NOMO-1 treated with DMSO at 0.1 percent for 48 hours (cell line): ENCODE measurements at regions not wholly inside any gene's neighbourhood (a gene's known extent, or its start where the extent isn't known, plus 50 kb on each side); places are given as distances from the start of the nearest gene placed in this dataset.

Source experiments
- DNase-seq: peaks from one replicate; lab custom pipeline; 2025; ENCODE audit not compliant: unreplicated experiment; lab: John Stamatoyannopoulos, UW

DNA sequence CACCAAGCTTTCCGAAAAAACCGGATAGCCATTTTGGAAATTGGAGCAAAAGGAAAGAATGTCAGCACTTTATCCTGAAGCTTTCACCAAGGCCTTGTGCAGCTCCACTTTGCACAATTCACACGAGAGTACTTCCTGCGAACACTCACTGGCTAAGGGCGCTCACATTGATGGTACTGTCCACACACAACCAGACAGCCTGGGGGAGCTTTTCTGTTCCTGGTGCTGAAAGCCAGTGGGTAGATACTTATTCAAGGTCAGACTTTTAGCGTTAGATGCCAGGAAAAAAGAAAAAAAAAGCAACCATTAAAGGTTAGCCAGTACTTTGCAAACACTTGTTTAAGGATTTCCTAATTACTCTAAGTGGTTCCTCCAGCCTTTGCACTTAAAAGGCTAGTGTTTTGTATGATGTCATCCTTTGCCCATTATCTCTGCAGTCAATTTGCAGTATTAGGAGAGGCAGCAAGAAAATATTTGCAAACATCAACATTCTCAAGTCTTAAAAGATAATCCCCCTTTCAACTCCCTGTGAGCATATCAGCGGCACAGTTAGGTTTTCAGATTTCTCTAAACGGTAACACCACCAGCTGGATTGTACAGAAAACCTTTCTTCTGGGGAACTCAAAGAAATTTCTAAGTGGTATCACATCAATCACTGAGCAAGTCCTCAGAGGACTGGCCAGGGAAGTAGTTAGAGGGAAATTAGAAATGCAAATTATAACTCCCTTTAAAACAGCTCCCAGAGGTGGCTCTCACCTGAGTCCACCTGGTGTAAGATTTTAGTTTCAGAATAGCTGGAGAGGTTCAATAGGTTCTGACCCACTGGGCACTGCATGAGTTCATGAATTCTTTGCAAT lies 243.4 kb upstream of the IRX5 start:
- DNase-seq, result no peak

- DNase-seq, result no peak
These were observed 245.0 kb upstream of the IRX5 start for GRCh38 chr16:54685682-54686081.

DNA sequence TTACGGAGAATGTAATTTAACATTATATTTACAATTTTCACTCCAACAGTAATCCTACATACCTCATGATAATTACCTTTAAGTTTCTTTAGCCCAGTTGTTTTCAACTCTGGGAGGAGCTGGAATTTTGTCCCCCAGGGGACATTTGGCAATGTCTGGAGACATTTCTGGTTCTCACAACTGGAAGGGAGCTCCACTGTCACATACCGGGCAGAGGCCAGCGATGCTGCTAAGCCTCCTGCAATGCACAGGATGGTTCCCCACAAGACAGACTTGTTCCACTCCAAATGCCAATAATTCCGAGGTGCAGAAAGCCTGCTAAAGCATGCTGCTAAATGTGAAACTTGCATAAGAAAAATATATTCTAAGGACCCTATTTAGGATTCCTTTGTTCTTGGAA lies 251.1 kb upstream of the IRX5 start:
- DNase-seq, result no peak

DNA sequence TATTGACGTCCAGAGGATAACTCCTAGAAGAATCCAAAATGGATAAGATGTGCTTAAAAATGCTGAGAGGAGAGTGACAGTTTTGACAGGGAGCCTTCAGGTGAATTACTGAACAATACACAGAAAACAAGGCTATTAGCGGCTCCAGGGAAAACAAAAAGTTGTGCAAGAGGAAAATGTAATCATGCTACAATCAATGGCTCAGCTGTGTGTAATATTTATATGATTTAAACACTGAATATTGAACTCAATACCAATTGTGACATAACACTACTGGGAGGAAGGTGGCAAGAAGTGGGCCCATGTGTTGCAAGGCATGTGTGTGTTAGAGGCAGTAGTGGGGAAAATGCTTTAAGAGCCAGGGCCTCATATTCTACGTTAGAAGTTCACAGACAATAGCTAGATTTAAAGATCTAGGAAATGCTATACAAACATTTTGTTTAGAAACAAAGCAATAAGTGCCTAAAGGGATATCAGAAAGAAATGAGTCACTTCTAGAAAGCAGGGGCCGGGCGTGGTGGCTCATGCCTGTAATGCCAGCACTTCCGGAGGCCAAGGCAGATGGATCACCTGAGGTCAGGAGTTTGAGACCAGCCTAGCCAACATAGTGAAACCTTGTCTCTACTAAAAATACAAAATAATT lies 253.2 kb upstream of the IRX5 start:
- no peak for DNase-seq

DNA sequence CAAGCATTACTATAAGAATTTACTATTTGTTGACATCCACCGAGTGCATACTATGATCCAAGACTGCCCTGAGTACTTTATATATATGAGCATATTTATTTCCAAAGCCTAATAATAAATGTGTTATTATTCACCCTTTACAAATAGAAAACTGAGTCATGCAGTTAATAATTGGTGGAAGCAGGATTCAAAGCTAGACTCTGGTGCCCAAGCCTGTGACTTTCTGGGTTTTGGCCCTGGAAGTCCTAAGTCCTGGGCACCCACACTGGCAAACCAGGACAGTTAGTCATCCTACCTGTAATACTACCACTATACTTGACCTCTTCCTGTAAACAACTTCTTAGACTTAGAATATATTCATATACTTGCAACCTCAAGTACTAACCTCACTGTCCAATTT lies 257.4 kb upstream of the IRX5 start:
- no peak for DNase-seq

DNA sequence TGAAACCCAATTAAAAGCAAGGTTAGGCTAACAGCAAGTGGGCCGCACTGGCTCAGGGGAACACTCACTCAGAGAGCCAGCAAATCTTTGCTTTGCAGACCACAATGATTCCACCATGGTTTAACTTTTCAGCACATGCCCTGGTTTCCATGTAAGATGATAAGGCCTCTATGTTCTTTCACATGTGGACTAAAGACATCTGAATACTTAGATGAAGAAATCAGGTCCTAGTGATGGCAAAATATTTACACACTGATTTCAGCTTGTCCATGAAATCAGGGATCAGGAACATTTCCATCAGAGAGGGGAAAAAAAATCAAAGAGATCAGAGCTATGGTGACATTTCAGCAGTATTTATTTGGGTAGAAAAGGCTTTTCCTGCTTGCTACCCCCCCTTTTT lies 258.2 kb upstream of the IRX5 start:
- DNase-seq, result no peak

- DNase-seq, result no peak
These were observed 273.0 kb upstream of the IRX5 start for GRCh38 chr16:54657709-54658102.

GRCh38 chr16:54657058-54657708 lies 273.5 kb upstream of the IRX5 start:
- DNase-seq, result no peak

DNA sequence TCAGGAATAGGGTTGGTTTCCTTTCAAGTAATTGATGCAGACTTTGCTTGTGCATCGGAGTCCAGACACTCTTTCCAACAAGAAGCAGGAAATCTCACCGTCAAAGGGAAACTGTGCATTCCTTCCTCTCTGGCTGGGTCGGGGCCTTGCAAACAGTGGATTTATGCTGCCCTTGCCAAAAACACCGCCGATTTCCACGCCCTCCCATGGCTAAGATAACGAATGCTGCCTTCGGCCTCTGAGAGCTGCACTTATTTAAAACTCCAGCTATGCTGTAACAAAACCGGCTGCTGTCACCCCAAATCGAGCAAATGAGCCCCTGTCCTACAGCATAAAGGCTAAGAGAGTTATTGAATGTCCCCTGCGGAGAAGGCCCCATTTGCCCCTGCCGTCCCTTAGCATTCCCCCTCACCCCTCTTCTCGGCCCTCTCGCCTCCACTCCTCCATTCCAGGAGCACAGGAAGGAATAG lies 275.5 kb upstream of the IRX5 start:
- peak; percentile 41 for DNase-seq

- DNase-seq, result peak; percentile 33
These were observed 276.2 kb upstream of the IRX5 start for GRCh38 chr16:54654429-54654828.

- DNase-seq, result peak; percentile 89
These were observed 278.4 kb upstream of the IRX5 start for GRCh38 chr16:54652201-54652770.

DNA sequence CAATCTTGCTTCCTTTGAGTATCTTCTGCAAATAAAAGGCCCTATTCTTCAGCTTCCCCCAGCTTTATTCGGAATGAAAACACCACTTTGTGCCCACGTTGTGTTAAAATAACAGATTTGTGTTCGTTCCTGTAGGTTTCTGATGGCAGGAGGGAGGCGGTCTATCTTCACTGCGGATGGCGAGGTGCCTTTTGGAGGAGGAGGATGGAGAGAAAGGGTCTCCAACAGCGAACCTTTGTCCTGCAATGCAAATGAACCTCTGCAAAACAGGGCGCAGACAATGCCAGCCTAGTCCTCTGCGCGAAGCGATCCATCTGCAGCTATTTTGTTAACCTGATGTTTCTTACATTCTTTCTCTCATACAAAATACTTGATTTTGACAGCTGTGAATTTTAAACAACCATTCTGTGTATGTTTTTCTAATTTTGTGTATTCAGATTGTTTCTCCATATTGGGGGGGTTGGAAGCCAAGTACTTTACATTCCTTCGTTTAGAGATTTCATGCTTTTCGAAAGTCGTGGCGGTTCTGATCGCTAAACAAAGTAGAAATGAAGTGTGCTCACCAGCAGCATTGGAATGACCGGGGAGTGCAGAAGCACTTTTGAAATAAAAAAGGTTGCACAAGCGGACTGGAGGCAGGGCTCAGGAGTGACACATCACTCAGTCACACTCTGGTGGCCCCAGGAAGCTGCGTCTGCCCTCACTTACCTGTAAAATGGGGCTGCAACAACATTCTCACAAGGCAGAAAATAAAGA lies 279.0 kb upstream of the IRX5 start:
- peak; percentile 82 for DNase-seq

DNA sequence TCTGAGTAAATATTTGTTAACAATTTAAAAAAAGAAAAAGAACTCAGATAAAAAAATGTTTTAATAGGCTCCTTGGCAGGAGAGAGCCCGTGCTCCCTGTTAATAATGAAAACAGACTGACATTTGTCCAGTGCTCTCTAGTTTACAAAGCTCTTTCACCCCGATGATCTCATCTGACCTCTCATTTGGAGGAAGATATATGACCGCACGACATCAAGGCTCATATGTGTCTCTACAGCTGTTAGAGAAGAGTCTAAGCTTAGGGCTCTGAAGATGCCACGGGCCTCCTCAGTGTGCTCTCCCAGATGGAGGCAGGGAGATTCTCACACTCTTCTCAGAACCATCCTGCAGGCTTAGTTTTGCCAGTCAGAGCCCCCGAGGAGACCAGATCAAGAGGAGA lies 280.8 kb upstream of the IRX5 start:
- DNase-seq, result no peak

DNA sequence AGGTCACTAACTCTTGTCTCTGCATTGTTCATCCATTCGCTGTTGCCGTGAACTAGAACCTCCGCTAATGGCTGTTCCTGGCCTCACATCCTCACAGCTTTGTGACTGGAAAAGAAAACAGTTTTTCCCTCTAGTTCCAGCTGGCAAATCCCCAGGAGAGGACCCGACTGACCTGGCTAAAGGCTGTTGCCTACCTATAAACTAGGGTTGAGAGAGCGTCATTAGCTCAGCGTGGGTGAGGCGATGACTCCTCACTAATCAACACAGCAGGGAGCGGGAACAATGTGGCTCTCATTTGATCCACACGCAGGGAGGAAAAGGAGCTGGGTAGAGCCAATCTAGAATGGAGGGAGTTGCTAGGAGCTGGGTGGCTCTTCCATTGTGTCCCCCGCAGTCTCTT lies 282.1 kb upstream of the IRX5 start:
- no peak for DNase-seq

GRCh38 chr16:54647725-54648221 lies 282.9 kb upstream of the IRX5 start:
- no peak for DNase-seq

DNA sequence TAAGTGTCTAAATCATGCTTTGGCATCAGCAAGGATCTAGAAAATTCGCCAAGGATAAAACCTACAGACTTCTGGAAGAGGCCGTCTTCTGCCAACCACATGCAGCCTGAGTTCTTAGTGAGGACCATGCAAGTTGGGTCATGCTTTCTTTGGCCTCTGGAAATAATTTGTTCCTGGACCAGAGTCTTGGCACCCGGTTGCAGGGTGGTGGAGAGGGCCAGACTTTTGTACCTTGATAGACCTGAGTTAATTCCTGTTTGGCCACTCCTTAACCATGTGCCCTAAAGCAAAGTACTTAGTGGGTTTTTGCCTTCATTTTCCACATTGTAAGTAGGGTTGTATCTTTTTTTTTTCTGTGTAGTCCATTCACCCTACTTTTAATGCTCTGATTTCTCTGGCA lies 283.4 kb upstream of the IRX5 start:
- DNase-seq, result no peak

GRCh38 chr16:54645345-54645744 lies 285.3 kb upstream of the IRX5 start:
- no peak for DNase-seq

GRCh38 chr16:54636221-54636793 lies 294.4 kb upstream of the IRX5 start:
- no peak for DNase-seq

DNA sequence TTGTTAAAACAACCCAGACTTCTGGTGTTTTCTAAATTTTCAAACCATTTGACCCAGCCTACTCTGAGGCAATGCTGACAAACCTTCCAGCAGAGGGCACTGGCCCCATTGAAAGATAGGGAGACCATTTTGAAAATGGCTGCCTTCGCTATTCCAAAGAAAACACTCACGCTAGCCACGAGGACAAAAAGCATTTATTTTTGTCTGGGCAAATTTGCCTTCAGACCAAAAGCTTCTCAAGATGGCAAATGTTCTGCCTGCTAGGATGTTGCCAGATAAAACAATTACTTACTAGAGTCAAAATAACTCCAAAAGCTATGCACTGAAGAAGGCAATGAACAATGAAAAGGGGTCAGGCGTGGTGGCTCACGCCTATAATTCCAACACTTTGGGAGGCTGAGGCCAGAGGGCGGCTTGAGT lies 296.7 kb upstream of the IRX5 start:
- DNase-seq, result peak; percentile 39
